GM06990 (cell line): ENCODE measurements at regions not wholly inside any gene's neighbourhood (a gene's known extent, or its start where the extent isn't known, plus 50 kb on each side); places are given as distances from the start of the nearest gene placed in this dataset.

Experiments
- DNase-seq: peaks from one replicate; pipeline ENCODE4 v3.0.0-alpha.2; 2011; ENCODE audit not compliant: insufficient read length; ENCODE audit errors: extremely low read depth
- H3K27me3 ChIP-seq: replicated peaks from 2 replicates; pipeline ENCODE4 v1.6.0; 2011; ENCODE audit warnings: low read length; ENCODE audit not compliant: control insufficient read depth, insufficient read depth
- H3K36me3 ChIP-seq: 2 replicates; pipeline ENCODE4 v1.5.1; 2011; ENCODE audit warnings: low read length; ENCODE audit not compliant: control insufficient read depth, insufficient read depth
- H3K4me3 ChIP-seq: replicated peaks from 2 replicates; pipeline ENCODE4 v1.5.1; 2011; ENCODE audit warnings: low read depth, mild to moderate bottlenecking, control low read depth, low read length
- CTCF ChIP-seq: IDR thresholded peaks from 2 replicates; pipeline ENCODE4 v1.5.1; 2011; ENCODE audit warnings: low read length, control low read depth, mild to moderate bottlenecking, inconsistent platforms; ENCODE audit not compliant: insufficient read depth, poor library complexity, severe bottlenecking

GRCh38 chr12:76713130-76713529 is 50.8 kb upstream of the ZDHHC17 start:
- no peaks in the 10 kb centered on the region for H3K36me3 ChIP-seq
- no peaks in the 10 kb centered on the region for H3K27me3 ChIP-seq
- no peak for DNase-seq
- H3K4me3 ChIP-seq = no peak overlapping the region
- no peak for TF ChIP-seq CTCF

GRCh38 chr12:76713986-76714385 is 49.9 kb upstream of the ZDHHC17 start:
- DNase-seq = no peak
- Histone ChIP-seq H3K4me3 (no peak overlapping the region), H3K36me3 (no peaks in the 10 kb centered on the region), H3K27me3 (no peaks in the 10 kb centered on the region)
- TF ChIP-seq CTCF = no peak
